Bronchial epithelial cell (primary cell): ENCODE measurements at regions not wholly inside any gene's neighbourhood (a gene's known extent, or its start where the extent isn't known, plus 50 kb on each side); places are given as distances from the start of the nearest gene placed in this dataset.

ENCODE experiments used
- DNase-seq: peaks from one replicate; pipeline ENCODE4 v3.0.0-alpha.2; 2010; ENCODE audit warnings: low read depth
- FAIRE-seq: peaks from 2 replicates; lab custom pipeline; 2011; peaks lifted over from hg19 to GRCh38; lab: Jason Lieb, UNC
- H3K27me3 ChIP-seq: 2 replicates; pipeline ENCODE4 v1.5.1; 2011; ENCODE audit warnings: low read length; ENCODE audit not compliant: control insufficient read depth, insufficient read depth
- H3K36me3 ChIP-seq: 2 replicates; pipeline ENCODE4 v1.5.1; 2011; ENCODE audit warnings: low read length; ENCODE audit not compliant: control insufficient read depth, insufficient read depth
- H3K4me3 ChIP-seq: 2 replicates; pipeline ENCODE4 v1.5.1; 2011; ENCODE audit warnings: mild to moderate bottlenecking, low read depth, low read length, control low read depth
- TF ChIP-seq, protein P1 (sequence below): IDR thresholded peaks from 2 replicates; pipeline ENCODE4 v1.5.1; 2011; ENCODE audit warnings: mild to moderate bottlenecking, moderate library complexity, low read length, control low read depth, inconsistent platforms; ENCODE audit not compliant: insufficient read depth, severe bottlenecking

DNA sequence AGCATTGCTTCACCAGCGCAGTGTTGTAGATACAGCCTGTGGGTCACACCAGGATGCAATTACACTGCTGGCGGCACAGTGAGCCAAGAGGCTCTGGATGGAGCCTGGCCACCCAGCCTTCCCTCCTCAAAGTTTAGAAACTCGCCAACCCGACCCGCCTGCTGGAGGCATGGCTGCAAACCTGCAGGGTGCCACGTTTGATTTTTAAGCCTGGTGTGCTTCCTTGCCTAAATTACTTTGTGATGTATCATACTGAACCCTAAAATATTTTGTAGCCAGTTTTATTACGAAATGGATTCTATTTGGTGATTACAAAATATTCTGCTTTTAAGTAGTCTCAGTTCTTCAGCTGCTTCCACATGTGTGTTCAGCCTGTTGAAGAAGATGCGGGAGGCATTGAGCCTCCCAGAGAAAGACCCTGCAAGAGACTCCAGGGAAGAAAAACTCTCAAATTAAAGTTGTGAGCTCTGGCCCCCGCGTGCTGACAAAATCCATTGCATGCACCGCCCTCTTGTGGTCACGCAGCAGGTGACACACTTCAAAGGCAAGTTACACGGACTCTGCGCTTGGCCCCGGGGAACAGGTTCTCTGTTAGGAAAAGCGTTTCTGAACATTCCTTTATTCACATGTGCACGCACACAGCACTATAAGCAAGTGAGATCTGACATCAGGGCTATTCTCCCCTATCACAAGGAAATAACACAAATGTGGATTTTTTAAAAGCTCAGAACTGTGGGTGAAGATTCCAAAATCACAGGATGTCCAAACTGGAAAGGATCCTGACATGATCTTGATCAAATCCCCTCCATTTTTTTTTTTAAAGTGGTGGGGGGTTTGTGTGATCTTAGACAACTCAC lies 63.0 kb upstream of the TWIST2 start:
- TF ChIP-seq, protein P1, sequence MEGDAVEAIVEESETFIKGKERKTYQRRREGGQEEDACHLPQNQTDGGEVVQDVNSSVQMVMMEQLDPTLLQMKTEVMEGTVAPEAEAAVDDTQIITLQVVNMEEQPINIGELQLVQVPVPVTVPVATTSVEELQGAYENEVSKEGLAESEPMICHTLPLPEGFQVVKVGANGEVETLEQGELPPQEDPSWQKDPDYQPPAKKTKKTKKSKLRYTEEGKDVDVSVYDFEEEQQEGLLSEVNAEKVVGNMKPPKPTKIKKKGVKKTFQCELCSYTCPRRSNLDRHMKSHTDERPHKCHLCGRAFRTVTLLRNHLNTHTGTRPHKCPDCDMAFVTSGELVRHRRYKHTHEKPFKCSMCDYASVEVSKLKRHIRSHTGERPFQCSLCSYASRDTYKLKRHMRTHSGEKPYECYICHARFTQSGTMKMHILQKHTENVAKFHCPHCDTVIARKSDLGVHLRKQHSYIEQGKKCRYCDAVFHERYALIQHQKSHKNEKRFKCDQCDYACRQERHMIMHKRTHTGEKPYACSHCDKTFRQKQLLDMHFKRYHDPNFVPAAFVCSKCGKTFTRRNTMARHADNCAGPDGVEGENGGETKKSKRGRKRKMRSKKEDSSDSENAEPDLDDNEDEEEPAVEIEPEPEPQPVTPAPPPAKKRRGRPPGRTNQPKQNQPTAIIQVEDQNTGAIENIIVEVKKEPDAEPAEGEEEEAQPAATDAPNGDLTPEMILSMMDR, result peak; percentile 89
- DNase-seq, result peak; percentile 42
- Histone ChIP-seq H3K36me3 (no peaks in the 10 kb centered on the region), H3K4me3 (no peak overlapping the region), H3K27me3 (peaks cover 1% of the 10 kb centered on the region)
- no peak for FAIRE-seq

DNA sequence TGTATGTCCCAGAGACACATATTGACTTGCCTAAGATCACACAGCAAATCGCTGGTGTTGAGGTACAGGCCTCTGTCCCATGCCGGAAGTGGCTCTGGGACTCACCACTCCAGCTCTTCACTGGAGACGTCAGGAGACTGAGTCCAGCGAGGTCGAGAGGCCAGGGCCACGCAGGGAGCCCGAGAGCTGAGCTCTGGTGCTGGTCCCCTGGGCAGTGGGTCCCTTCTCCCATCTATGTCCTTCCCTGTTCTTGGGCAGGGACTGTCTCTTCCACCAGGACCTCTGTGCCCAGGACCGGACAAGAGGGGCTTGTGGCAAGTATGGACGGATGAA lies 62.4 kb upstream of the TWIST2 start:
- Histone ChIP-seq H3K27me3 (peaks cover 1% of the 10 kb centered on the region), H3K4me3 (no peak overlapping the region), H3K36me3 (no peaks in the 10 kb centered on the region)
- TF ChIP-seq, protein P1, result no peak
- FAIRE-seq, result no peak
- no peak for DNase-seq

DNA sequence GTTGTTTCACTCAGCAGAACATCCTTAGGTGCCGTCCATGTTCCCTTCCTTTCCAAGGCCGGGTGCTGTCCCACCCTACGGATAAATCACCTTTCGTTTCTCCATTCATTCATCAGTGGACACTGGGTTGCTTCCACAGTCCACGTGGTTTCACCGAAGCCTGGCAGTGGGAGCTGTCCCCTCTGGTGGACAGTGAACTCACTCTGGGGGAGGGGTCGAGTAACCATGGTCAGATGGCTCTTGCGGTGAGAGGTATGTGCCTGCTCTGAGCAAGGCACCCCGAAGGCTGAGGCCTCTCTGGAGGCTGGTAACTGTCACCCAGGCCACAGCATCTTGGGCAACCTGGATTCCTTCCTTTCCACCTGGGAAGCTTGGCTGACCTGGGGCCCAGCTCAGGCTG lies 61.5 kb upstream of the TWIST2 start:
- Histone ChIP-seq H3K36me3 (no peaks in the 10 kb centered on the region), H3K27me3 (peaks cover 4% of the 10 kb centered on the region), H3K4me3 (no peak overlapping the region)
- TF ChIP-seq, protein P1, result no peak
- no peak for FAIRE-seq
- no peak for DNase-seq

DNA sequence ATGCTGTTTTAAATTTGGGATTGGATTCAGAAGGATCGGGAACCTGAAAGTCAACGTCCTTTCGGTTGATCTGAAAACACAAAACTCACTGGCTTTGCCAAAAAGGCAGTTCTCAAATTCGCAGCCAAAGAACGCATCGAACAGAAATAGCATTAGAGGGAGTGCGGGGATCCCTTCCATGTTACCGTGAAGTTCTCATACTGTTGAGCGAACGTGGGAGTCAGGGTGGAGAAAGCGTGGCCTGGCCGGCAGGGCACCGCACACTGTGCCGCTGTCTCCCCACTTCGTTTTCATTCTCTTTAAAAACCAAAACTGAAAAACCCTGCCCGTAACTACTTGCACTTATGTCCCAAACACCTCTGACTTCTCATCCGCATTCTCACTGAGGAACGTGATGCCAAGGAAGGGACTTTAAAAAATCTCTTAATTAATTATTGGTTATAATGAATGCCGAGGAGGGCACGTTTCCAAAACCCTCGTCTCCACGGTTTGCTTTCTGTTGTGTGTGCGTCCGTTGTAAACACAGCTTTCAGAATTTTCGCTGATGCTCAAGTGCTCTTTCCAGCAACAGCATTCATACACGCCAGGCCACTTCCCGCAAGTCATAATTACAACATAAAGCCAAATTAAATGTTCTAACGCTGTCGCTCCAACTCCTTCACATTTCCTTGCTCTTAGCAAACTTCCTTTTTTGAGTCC lies 60.9 kb upstream of the TWIST2 start:
- FAIRE-seq (no peak), DNase-seq (no peak)
- H3K36me3 ChIP-seq, result no peaks in the 10 kb centered on the region
- TF ChIP-seq, protein P1, result no peak
- H3K4me3 ChIP-seq, result no peak overlapping the region
- peaks cover 4% of the 10 kb centered on the region for H3K27me3 ChIP-seq

DNA sequence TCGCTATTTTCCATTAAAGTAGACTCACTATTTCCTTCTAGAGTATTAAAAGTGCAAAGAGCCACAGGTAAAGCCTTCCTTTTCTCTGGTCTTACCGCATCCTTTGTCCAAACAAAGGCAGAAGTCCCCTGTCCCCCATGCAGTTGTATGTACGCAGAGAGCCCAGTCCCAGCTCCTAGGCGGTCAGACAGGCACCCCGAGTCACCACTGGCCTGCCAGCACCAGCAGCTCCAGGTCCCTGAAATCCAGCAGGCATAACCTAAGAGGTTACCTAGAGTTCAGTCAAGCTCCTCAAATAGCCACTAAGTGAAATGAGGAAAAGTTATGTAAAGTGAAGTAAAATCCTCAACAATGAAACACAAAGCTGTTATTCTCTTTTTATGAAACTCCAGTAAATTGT lies 60.4 kb upstream of the TWIST2 start:
- no peak overlapping the region for H3K4me3 ChIP-seq
- DNase-seq (no peak), FAIRE-seq (no peak)
- TF ChIP-seq, protein P1, result no peak
- no peaks in the 10 kb centered on the region for H3K36me3 ChIP-seq
- H3K27me3 ChIP-seq, result peaks cover 4% of the 10 kb centered on the region
